HepG2 (cell line): ENCODE measurements at regions not wholly inside any gene's neighbourhood (a gene's known extent, or its start where the extent isn't known, plus 50 kb on each side); places are given as distances from the start of the nearest gene placed in this dataset.

ENCODE experiments used
- EP300 ChIP-seq, 3 experiments: sonication (generic) in 1 of 3; formaldehyde crosslinking in 1 of 3; IDR thresholded peaks; 2 replicates each; pipeline versions ENCODE4 v1.5.1 to v1.6.1; 2011 to 2020; ENCODE audit warnings: low read depth in 2 of 3, low read length in 2 of 3, borderline replicate concordance in 1 of 3, improper control_type of control experiment in 1 of 3, mild to moderate bottlenecking in 1 of 3, missing genetic modification reagents in 1 of 3, moderate library complexity in 1 of 3
- FOXJ3 ChIP-seq: sonication (generic); formaldehyde crosslinking; IDR thresholded peaks from 2 replicates; pipeline ENCODE4 v1.4.0; 2020; ENCODE audit warnings: missing genetic modification reagents, mild to moderate bottlenecking, borderline replicate concordance
- TAF1 ChIP-seq: sonication (generic); formaldehyde crosslinking; IDR thresholded peaks from 2 replicates; pipeline ENCODE4 v1.4.0; 2020; ENCODE audit warnings: missing genetic modification reagents
- TEAD3 ChIP-seq: optimal IDR thresholded peaks from 2 replicates; pipeline ENCODE3; 2016; ENCODE audit warnings: borderline replicate concordance
- ZNF607 ChIP-seq: sonication (generic); formaldehyde crosslinking; IDR thresholded peaks from 2 replicates; pipeline ENCODE4 v1.5.1; 2020; ENCODE audit warnings: missing genetic modification reagents, mild to moderate bottlenecking, borderline replicate concordance
- TF ChIP-seq, protein P1 (sequence below): sonication (generic); formaldehyde crosslinking; IDR thresholded peaks from 2 replicates; pipeline ENCODE4 v1.8.0; 2022; ENCODE audit warnings: mild to moderate bottlenecking, missing genetic modification reagents, moderate library complexity
- TF ChIP-seq, protein P2 (sequence below): IDR thresholded peaks from 2 replicates; pipeline ENCODE4 v1.6.1; 2012; ENCODE audit warnings: inconsistent platforms

DNA sequence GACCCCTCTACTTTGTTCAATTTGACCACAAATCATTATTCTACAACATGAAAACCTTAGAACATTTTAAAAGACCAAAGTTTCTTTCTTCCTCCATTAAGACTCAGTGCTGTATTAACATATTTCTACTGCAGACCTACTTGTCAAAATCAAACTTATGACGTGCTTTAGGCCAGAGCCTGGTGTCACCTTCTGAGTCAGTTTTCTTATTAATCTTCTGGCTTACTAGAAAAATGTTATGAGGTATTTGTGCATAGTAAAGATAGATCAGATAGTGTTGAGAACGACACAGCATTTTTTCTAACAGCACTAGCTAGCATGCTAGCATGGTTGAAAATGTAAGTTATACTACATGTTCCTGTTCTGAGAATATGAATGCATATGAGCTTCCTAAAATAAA is 333.6 kb upstream of the FAM241A start:
- TF ChIP-seq, protein P1, sequence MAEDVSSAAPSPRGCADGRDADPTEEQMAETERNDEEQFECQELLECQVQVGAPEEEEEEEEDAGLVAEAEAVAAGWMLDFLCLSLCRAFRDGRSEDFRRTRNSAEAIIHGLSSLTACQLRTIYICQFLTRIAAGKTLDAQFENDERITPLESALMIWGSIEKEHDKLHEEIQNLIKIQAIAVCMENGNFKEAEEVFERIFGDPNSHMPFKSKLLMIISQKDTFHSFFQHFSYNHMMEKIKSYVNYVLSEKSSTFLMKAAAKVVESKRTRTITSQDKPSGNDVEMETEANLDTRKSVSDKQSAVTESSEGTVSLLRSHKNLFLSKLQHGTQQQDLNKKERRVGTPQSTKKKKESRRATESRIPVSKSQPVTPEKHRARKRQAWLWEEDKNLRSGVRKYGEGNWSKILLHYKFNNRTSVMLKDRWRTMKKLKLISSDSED, result no peak
- TF ChIP-seq FOXJ3 (CRISPR knock-in tag) (no peak), EP300 (IDR thresholded peaks at IDR 0.05; ENCODE audit: low read depth in 2 of 2, low read length in 2 of 2) (no peak), EP300 (CRISPR knock-in tag; IDR thresholded peaks at IDR 0.05; ENCODE audit: borderline replicate concordance) (no peak), ZNF607 (no peak), TEAD3 (CRISPR knock-in tag) (no peak), TAF1 (no peak)
- TF ChIP-seq, protein P2, sequence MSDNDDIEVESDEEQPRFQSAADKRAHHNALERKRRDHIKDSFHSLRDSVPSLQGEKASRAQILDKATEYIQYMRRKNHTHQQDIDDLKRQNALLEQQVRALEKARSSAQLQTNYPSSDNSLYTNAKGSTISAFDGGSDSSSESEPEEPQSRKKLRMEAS, result no peak
